Esophagus muscularis mucosa (tissue), 4 donors: ENCODE measurements at regions not wholly inside any gene's neighbourhood (a gene's known extent, or its start where the extent isn't known, plus 50 kb on each side); places are given as distances from the start of the nearest gene placed in this dataset.

Source experiments
- DNase-seq: peaks from one replicate; pipeline ENCODE4 v3.0.0-alpha.2; 2017; ENCODE audit errors: extremely low spot score
- H3K27ac ChIP-seq, 4 donors: fragments of 200-600 bp; sonication (generic); replicated peaks in 1 of 4; 1 replicate in 3 of 4; 2 replicates in 1 of 4; pipeline ENCODE4 v1.5.1; 2016 to 2019; ENCODE audit warnings: mild to moderate bottlenecking in 1 of 4
- H3K27me3 ChIP-seq, 4 donors: fragments of 200-600 bp; sonication (generic); one replicate each; pipeline versions ENCODE4 v1.5.1 to v1.6.0; 2016 to 2019
- H3K36me3 ChIP-seq, 4 donors: fragments of 200-600 bp; sonication (generic); one replicate each; pipeline ENCODE4 v1.5.1; 2016 to 2019
- H3K4me1 ChIP-seq, 4 donors: fragments of 200-600 bp; sonication (generic); one replicate each; pipeline ENCODE4 v1.5.1; 2016 to 2019
- H3K4me3 ChIP-seq, 4 donors: fragments of 200-600 bp; sonication (generic); 1 replicate in 2 of 4; 2 replicates in 2 of 4; pipeline ENCODE4 v1.5.1; 2016 to 2019; ENCODE audit warnings: mild to moderate bottlenecking in 4 of 4, moderate library complexity in 1 of 4
- H3K9me3 ChIP-seq, 4 donors: fragments of 200-600 bp; sonication (generic); 1 replicate in 3 of 4; 2 replicates in 1 of 4; pipeline ENCODE4 v1.5.1; 2016 to 2019
- CTCF ChIP-seq, 3 experiments: fragments of 200-600 bp in 2 of 3; fragments of 450-650 bp in 1 of 3; sonication (generic) in 2 of 3; IDR thresholded peaks; one replicate each; pipeline ENCODE4 v1.5.1; 2017 to 2019; ENCODE audit warnings: antibody characterized with exemption in 3 of 3, mild to moderate bottlenecking in 2 of 3, moderate library complexity in 1 of 3
- EP300 ChIP-seq: sonication (generic); formaldehyde crosslinking; IDR thresholded peaks from one replicate; pipeline ENCODE4 v1.6.1; 2017; ENCODE audit warnings: antibody characterized with exemption
- POLR2A ChIP-seq: fragments of 450-650 bp; IDR thresholded peaks from one replicate; pipeline ENCODE4 v1.6.1; 2017; ENCODE audit warnings: antibody characterized with exemption, moderate library complexity, mild to moderate bottlenecking, low read depth
- POLR2AphosphoS5 ChIP-seq, 2 donors: sonication (generic); formaldehyde crosslinking; IDR thresholded peaks; one replicate each; pipeline ENCODE4 v1.6.1; 2017; ENCODE audit warnings: antibody characterized with exemption in 2 of 2
- WGBS: methylation state at CpG from one replicate; pipeline ENCODE4 v1.1.5; 2018; 5-methylcytosine and 5-hydroxymethylcytosine counted together
- intact Hi-C: fragments of 100-400 bp; cut with DNase I; formaldehyde crosslinking; loops from one replicate; pipeline ENCODE4 v1.15.1; 2023

GRCh38 chr2:221792971-221793521 is 220.9 kb upstream of the EPHA4 start:
- Histone ChIP-seq H3K27me3 (no peaks in the 10 kb centered on the region), H3K27ac (no peak overlapping the region), H3K36me3 (no peaks in the 10 kb centered on the region), H3K4me3 (no peak overlapping the region), H3K9me3 (no peaks in the 10 kb centered on the region), H3K4me1 (peaks cover 0 to 5% (median 2%) of the 10 kb centered on the region in 4 donors)
- WGBS: 66% methylated on average over 7 of the region's 7 CpGs
- DNase-seq: peak; percentile 85
- intact Hi-C loops: no loop called here
- no peak for TF ChIP-seq POLR2A
- no peak for TF ChIP-seq CTCF (IDR thresholded peaks at IDR 0.05)
- no peak for TF ChIP-seq EP300
- TF ChIP-seq POLR2AphosphoS5 (IDR thresholded peaks at IDR 0.05): no peak

- H3K4me3 ChIP-seq: no peak overlapping the region
- no peak for DNase-seq
- no peak overlapping the region for H3K27ac ChIP-seq
- no peaks in the 10 kb centered on the region for H3K9me3 ChIP-seq
- no peaks in the 10 kb centered on the region for H3K27me3 ChIP-seq
- intact Hi-C loops: no loop called here
- peaks cover 0 to 17% (median 11%) of the 10 kb centered on the region in 4 donors for H3K4me1 ChIP-seq
- WGBS: 95% methylated on average over 2 of the region's 2 CpGs
- TF ChIP-seq POLR2A (no peak), EP300 (no peak), POLR2AphosphoS5 (IDR thresholded peaks at IDR 0.05) (no peak), CTCF (IDR thresholded peaks at IDR 0.05) (no peak)
- H3K36me3 ChIP-seq: no peaks in the 10 kb centered on the region
These were observed 219.7 kb upstream of the EPHA4 start for GRCh38 chr2:221791844-221792243.

GRCh38 chr2:221787561-221787960 is 215.5 kb upstream of the EPHA4 start:
- intact Hi-C loops: no loop called here
- H3K4me1 ChIP-seq: peaks cover 0 to 28% (median 14%) of the 10 kb centered on the region in 4 donors
- peak; percentile 81 for DNase-seq
- H3K27ac ChIP-seq: peak overlapping the region; percentile 35 to 58 (median 48)
- no peaks in the 10 kb centered on the region for H3K27me3 ChIP-seq
- WGBS: 45% methylated on average over 4 of the region's 4 CpGs
- H3K36me3 ChIP-seq: no peaks in the 10 kb centered on the region
- H3K4me3 ChIP-seq: no peak overlapping the region
- H3K9me3 ChIP-seq: no peaks in the 10 kb centered on the region
- TF ChIP-seq POLR2AphosphoS5 (IDR thresholded peaks at IDR 0.05) (no peak), EP300 (no peak), POLR2A (no peak), CTCF (IDR thresholded peaks at IDR 0.05) (no peak)

GRCh38 chr2:221786297-221786926 is 214.3 kb upstream of the EPHA4 start:
- Histone ChIP-seq H3K27me3 (no peaks in the 10 kb centered on the region), H3K4me1 (peaks cover 0 to 33% (median 15%) of the 10 kb centered on the region in 4 donors), H3K27ac (peak overlapping the region in 2 of 4 donors; percentile 49 to 58), H3K4me3 (no peak overlapping the region), H3K9me3 (no peaks in the 10 kb centered on the region), H3K36me3 (no peaks in the 10 kb centered on the region)
- WGBS: 73% methylated on average over 5 of the region's 5 CpGs
- no peak for TF ChIP-seq POLR2AphosphoS5 (IDR thresholded peaks at IDR 0.05)
- TF ChIP-seq EP300: no peak
- peak; percentile 87 for DNase-seq
- intact Hi-C loops: no loop called here

GRCh38 chr2:221780281-221780688 is 208.2 kb upstream of the EPHA4 start:
- no peaks in the 10 kb centered on the region for H3K27me3 ChIP-seq
- no peaks in the 10 kb centered on the region for H3K36me3 ChIP-seq
- TF ChIP-seq EP300 (no peak), CTCF (IDR thresholded peaks at IDR 0.05) (no peak)
- peaks cover 3 to 50% (median 29%) of the 10 kb centered on the region in 4 donors for H3K4me1 ChIP-seq
- intact Hi-C loops: loop anchor here (5.0 kb wide), 1 partner anchor 162 kb away; no protein-coding TSS in a partner anchor
- no peak overlapping the region for H3K4me3 ChIP-seq
- H3K9me3 ChIP-seq: no peaks in the 10 kb centered on the region
- peak overlapping the region; percentile 62 to 84 (median 74) for H3K27ac ChIP-seq
- DNase-seq: no peak
- 47% methylated on average over 1 of the region's 1 CpG for WGBS
